HS-5 (cell line): ENCODE measurements at regions not wholly inside any gene's neighbourhood (a gene's known extent, or its start where the extent isn't known, plus 50 kb on each side); places are given as distances from the start of the nearest gene placed in this dataset.

ENCODE experiments used
- DNase-seq: peaks from one replicate; pipeline ENCODE4 v3.0.0-alpha.2; 2012; ENCODE audit warnings: low read depth

GRCh38 chr3:72432246-72432645 lies 416.0 kb downstream of the SHQ1 start:
- no peak for DNase-seq

DNA sequence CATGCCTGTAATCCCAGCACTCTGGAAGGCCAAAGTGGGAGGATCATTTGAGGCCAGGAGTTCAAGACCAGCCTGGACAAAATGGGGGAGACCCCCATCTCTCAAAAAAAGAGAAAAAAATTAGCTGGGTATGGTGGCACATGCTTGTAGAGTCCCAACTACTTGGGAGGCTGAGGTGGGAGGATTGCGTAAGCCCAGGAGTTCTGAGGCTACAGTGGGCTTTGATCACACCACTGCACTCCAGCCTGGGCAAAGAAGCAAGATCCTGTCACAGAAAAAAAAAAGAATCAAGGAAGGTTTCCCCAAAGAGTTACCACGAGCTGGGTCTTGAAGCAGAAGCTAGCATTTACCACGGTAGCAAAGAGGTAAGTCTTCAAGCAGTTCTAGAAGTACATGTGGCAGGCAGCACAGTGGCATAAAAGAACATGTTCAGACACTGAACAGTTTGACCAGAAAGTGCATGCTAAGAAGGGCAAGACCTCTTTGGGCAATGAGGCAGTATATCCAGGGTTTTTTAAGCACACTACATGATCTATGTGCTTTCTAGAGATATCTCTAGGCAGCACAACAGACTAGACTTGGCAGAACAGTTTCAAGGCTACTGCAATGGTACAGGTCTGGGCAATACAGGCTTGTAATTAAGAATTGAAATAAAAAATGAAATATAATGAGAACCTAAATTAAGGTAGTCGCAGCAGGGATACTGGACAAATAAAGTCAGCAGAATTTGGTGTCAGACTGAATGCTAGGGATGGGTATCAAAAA lies 418.5 kb downstream of the SHQ1 start:
- no peak for DNase-seq

- DNase-seq, result no peak
Measured at GRCh38 chr3:72428803-72429202, 419.4 kb downstream of the SHQ1 start.

DNA sequence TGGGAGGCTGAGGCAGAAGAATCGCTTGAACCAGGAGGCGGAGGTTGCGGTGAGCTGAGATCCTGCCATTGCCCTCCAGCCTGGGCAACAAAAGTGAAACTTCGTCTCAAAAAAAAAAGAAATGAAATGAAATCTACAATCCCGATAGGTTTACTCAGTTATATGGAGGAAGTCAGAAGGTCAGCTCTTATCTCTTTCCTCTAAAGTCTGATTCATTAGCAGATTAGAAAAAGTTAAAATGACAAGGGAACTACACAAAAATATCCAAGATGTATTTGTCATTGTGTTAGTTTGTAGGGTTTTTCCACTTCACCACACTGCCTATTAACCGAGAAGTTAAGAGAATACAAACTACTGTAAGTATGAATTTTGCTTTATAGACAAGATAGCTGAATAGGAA lies 420.6 kb downstream of the SHQ1 start:
- DNase-seq, result no peak

- DNase-seq, result no peak
Measured at GRCh38 chr3:72426618-72427397, 421.4 kb downstream of the SHQ1 start.

- DNase-seq, result no peak
Measured at GRCh38 chr3:72423643-72424042, 424.6 kb downstream of the SHQ1 start.

GRCh38 chr3:72421786-72422185 lies 426.5 kb downstream of the SHQ1 start:
- DNase-seq, result no peak

- DNase-seq, result no peak
Measured at GRCh38 chr3:72421126-72421525, 427.1 kb downstream of the SHQ1 start.

DNA sequence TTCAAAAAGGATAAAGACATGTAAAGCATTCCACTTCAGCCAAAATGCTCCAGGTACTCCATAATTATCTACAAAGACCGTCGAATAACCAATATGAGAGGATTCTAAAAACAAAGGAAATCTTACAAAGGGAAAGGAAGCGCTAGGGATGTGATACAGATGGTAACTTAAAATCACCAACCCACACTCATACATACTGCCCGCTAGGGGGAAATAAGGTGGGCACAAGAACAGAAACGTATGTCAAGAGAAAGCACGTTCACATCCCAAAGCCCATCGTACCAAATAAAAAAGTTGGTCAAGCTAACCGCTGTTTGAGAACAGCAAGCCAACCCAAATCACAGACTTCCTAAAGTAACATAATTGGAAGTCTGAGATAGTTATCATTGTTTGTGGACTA lies 429.4 kb downstream of the SHQ1 start:
- DNase-seq, result no peak

DNA sequence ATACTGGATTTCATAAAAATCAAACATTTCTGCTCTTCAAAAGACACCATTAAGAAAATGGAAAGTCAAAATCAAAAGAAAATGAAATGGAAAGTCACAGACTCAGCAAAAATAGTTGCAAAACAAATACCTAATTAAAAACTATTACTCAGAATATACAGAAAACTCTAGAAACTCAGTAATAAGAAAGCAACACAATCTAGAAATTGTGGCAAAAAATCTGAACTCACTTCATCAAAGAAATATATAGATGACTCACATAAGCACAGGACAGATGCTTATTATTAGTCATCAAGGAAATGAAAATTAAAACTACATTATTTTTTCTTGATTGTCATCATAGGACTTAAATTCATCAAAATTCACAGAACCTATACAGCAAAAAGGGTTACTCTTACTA lies 430.0 kb downstream of the SHQ1 start:
- DNase-seq, result peak; percentile 10

- no peak for DNase-seq
Measured at GRCh38 chr3:72414481-72415016, 433.7 kb downstream of the SHQ1 start.

- DNase-seq, result no peak
Measured at GRCh38 chr3:72413228-72413627, 435.0 kb downstream of the SHQ1 start.

GRCh38 chr3:72412340-72412956 lies 435.8 kb downstream of the SHQ1 start:
- DNase-seq, result no peak

DNA sequence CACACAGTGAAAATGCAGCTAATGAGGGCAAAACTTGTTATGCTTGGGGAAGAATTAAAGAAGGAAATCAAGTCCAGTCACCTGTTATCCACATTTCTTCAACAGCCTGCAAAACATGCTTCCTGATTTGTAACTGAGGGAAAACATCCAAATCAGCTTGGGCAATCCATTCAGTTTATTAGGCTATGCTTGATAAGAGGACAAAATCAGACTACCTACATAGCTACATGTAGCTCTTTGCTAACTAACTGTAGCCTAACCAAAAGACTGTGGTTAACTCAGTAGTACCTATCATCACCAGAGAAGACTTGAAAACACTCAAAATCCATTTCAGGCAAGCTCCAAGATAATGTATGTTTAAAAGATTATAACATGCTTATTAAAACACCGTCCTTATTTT lies 436.4 kb downstream of the SHQ1 start:
- DNase-seq, result no peak

- DNase-seq, result no peak
Measured at GRCh38 chr3:72411126-72411525, 437.1 kb downstream of the SHQ1 start.

DNA sequence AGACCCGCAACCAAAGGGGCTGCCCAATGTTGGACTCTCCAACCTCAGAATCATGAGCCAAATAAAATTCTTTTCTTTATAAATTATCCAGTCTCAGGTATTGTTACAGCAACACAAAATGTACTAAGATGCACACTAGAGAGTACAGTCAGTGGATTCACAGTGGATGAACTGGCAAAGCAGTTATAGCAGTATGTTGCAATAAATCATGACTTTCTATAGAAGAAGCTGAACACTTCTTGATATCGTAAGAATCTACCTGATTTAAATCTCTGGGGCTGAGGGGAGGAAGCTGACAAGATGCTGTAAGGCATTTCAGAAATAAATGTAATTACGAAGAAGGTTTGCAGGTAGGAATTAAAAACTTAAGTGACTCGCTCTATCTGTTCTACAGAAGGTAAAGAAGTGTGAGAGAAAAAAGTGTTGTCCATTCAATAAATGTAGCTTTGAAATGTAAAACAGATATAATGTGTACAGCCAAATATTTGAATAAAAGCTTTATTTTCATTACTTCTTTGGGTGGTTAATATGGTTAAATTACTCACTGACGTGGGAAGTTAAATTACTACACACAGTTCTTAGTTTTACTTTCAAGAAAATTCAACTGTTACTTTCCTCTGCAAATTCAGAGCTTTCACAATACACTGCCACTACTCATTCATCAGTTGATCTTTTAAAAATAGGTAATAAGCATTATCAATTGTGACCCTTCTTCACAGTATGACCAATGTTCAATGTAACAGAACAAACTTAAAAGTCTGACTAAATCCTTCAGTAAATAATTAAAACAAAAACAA lies 439.1 kb downstream of the SHQ1 start:
- DNase-seq, result no peak

DNA sequence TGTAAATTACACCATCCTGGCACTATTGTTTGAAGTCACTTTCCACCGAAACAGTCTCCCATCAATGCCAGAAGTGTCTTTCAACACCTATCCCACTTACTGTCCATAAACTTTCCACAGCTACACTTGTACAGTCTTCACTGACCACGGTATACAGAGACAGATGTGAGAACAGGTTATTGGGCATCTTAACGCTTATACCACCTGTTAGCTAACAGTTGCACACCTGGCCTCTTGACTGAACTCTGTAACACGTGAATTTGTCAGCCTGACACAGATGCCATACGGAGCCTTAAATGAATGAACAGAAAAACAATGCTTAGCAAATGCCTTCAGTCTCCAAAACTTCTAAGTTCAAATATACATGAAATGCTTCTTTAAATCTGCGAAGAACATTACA lies 440.5 kb downstream of the SHQ1 start:
- no peak for DNase-seq

GRCh38 chr3:72405943-72406566 lies 442.2 kb downstream of the SHQ1 start:
- no peak for DNase-seq

- DNase-seq, result no peak
Measured at GRCh38 chr3:72401005-72401545, 447.2 kb downstream of the SHQ1 start.

- no peak for DNase-seq
Measured at GRCh38 chr3:72398781-72399180, 449.5 kb downstream of the SHQ1 start.

GRCh38 chr3:72397586-72397985 lies 450.7 kb downstream of the SHQ1 start:
- no peak for DNase-seq
